ENCODE measurements at regions not wholly inside any gene's neighbourhood (a gene's known extent, or its start where the extent isn't known, plus 50 kb on each side); places are given as distances from the start of the nearest gene placed in this dataset.
"Not testable (repeated sequence)": the region's sequence is repeated elsewhere in the genome, so short reads cannot be mapped to it uniquely, and the experiment has no call there.

DNA sequence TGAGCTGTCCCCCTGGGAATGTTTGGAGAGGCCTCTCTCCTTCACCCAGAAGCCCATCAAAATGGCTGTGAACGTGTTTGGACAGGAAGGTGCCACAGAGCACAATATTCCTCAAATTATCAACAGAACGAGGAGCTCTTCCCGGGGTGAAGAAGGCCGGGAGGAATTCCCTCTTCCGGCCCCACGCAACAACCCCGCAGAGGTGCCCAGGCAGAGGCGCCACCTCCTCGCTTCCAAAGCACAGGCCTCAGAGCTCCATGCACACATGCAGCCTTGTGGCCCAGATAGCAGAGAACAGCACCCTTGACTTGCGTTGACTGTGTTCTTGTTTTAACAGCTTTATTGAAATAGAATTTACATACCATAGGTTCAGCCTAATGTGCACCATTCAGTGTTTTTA lies 152.5 kb upstream of the SALL3 start:
- DNase-seq (ENCODE audit: low read depth), result no peak
- no peak overlapping the region for H3K4me3 ChIP-seq (replicated peaks; ENCODE audit: low read depth, low read length)
- no peak for TF ChIP-seq CTCF (IDR thresholded peaks at IDR 0.05; ENCODE audit: low read length, missing control alignments)

- H3K4me3 ChIP-seq (replicated peaks; ENCODE audit: low read depth, low read length), result no peak overlapping the region
- no peak for DNase-seq (ENCODE audit: low read depth)
- no peak for TF ChIP-seq CTCF (IDR thresholded peaks at IDR 0.05; ENCODE audit: low read length, missing control alignments)
Observed at GRCh38 chr18:78828131-78828530, 151.5 kb upstream of the SALL3 start.

DNA sequence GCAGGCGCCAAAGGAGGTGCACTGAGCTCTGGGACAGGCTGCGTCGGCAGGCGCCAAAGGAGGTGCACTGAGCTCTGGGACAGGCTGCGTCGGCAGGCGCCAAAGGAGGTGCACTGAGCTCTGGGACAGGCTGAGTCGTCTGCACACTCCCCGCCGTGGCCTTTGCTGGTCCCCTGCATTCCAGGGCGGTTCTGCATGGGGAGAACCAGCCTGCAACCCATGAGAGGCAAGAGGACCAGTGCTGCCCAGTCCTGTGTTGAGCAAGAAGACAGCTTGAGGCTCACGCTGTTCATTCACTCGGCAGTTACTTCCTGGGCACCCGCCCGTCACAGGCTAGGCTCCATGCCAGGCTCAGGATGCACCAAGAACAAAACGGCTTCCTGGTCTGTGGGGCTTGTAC lies 150.6 kb upstream of the SALL3 start:
- H3K4me3 ChIP-seq (replicated peaks; ENCODE audit: low read depth, low read length); DNase-seq (ENCODE audit: low read depth): not testable (repeated sequence)

GRCh38 chr18:78830161-78830560 lies 149.5 kb upstream of the SALL3 start:
- DNase-seq (ENCODE audit: low read depth), result no peak
- no peak overlapping the region for H3K4me3 ChIP-seq (replicated peaks; ENCODE audit: low read depth, low read length)
- no peak for TF ChIP-seq CTCF (IDR thresholded peaks at IDR 0.05; ENCODE audit: low read length, missing control alignments)

DNA sequence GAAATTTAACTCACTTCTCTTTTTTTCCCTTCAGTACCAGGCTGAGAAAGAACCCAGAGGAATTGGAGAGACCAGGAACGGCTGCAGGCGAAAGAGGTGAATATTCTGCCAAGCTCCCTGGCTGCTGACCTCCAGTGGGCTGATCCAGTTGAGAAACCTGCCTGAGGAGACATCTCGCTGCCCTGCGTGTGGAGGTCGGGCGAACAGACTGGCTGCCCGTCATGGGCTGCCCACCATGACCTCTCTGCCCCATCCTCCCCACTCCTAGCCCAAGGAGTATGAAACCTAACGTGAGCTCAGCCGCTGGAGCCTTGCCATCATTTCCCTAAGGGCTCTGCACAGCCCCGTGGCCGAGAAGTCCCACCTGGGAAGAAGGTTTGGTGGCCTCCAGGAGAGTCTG lies 148.8 kb upstream of the SALL3 start:
- H3K4me3 ChIP-seq (replicated peaks; ENCODE audit: low read depth, low read length), result no peak overlapping the region
- no peak for TF ChIP-seq CTCF (IDR thresholded peaks at IDR 0.05; ENCODE audit: low read length, missing control alignments)
- no peak for DNase-seq (ENCODE audit: low read depth)

- DNase-seq (ENCODE audit: low read depth), result no peak
- no peak overlapping the region for H3K4me3 ChIP-seq (replicated peaks; ENCODE audit: low read depth, low read length)
- no peak for TF ChIP-seq CTCF (IDR thresholded peaks at IDR 0.05; ENCODE audit: low read length, missing control alignments)
Observed at GRCh38 chr18:78831603-78832002, 148.0 kb upstream of the SALL3 start.

DNA sequence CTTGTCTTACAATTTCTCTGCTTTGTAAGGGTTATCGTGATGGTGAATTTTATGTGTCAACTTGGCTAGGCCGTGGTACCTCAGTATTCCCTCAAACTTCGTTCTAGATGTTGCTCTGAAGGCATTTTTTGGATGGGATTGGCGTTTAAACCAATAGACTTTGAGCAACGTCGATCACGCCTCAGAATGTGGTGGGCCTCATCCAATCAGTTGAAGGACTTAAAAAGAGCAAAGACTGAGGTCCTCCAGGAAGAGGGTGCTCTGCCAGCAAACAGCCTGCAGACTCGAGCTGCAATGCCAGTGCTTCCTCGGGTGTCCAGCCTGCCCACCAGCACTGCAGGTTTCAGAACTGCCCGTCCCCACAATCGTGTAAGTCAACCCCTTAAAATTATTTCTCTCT lies 145.8 kb upstream of the SALL3 start:
- TF ChIP-seq CTCF (IDR thresholded peaks at IDR 0.05; ENCODE audit: low read length, missing control alignments), result no peak
- no peak overlapping the region for H3K4me3 ChIP-seq (replicated peaks; ENCODE audit: low read depth, low read length)

GRCh38 chr18:78836838-78837237 lies 142.8 kb upstream of the SALL3 start:
- no peak overlapping the region for H3K4me3 ChIP-seq (replicated peaks; ENCODE audit: low read depth, low read length)
- no peak for DNase-seq (ENCODE audit: low read depth)

More for the DNA sequence above, 145.8 kb upstream of the SALL3 start:
- DNase-seq (ENCODE audit: low read depth), result no peak

More at GRCh38 chr18:78836838-78837237, 142.8 kb upstream of the SALL3 start:
- TF ChIP-seq CTCF (IDR thresholded peaks at IDR 0.05; ENCODE audit: low read length, missing control alignments), result no peak

Data from fibroblast of pulmonary artery (primary cell).